WTC11 (cell line): ENCODE measurements at regions not wholly inside any gene's neighbourhood (a gene's known extent, or its start where the extent isn't known, plus 50 kb on each side); places are given as distances from the start of the nearest gene placed in this dataset.

Source experiments
- CREM ChIP-seq: sonication (generic); formaldehyde crosslinking; IDR thresholded peaks from 2 replicates; pipeline ENCODE4 v1.8.1; 2022; ENCODE audit warnings: mild to moderate bottlenecking, missing genetic modification reagents, moderate library complexity
- ESRRA ChIP-seq: sonication (generic); formaldehyde crosslinking; IDR thresholded peaks from 2 replicates; pipeline ENCODE4 v1.8.1; 2022; ENCODE audit warnings: mild to moderate bottlenecking, missing genetic modification reagents, borderline replicate concordance
- GABPB1 ChIP-seq: sonication (generic); formaldehyde crosslinking; IDR thresholded peaks from 2 replicates; pipeline ENCODE4 v1.8.1; 2023; ENCODE audit warnings: mild to moderate bottlenecking, missing genetic modification reagents
- NR3C1 ChIP-seq: sonication (generic); formaldehyde crosslinking; conservative IDR thresholded peaks from 2 replicates; pipeline ENCODE4 v1.8.1; 2023; ENCODE audit warnings: low read depth, mild to moderate bottlenecking, missing genetic modification reagents
- RELA ChIP-seq: sonication (generic); formaldehyde crosslinking; IDR thresholded peaks from 2 replicates; pipeline ENCODE4 v1.8.1; 2022; ENCODE audit warnings: missing genetic modification reagents, mild to moderate bottlenecking, borderline replicate concordance
- RORB ChIP-seq: fragments of 250-450 bp; sonication (Bioruptor Pico); IDR thresholded peaks from 2 replicates; pipeline ENCODE4 v1.9.0; 2021; ENCODE audit warnings: mild to moderate bottlenecking
- SP1 ChIP-seq: sonication (generic); formaldehyde crosslinking; conservative IDR thresholded peaks from 2 replicates; pipeline ENCODE4 v1.8.1; 2022; ENCODE audit warnings: missing genetic modification reagents
- TF ChIP-seq, protein P1 (sequence below): fragments of 200-600 bp; IDR thresholded peaks from 2 replicates; pipeline ENCODE4 v1.8.0; 2022; ENCODE audit warnings: antibody characterized with exemption
- TF ChIP-seq, protein P2 (sequence below): sonication (generic); formaldehyde crosslinking; IDR thresholded peaks from 2 replicates; pipeline ENCODE4 v1.8.0; 2022; ENCODE audit warnings: mild to moderate bottlenecking, missing genetic modification reagents
- TF ChIP-seq, protein P3 (sequence below): fragments of 250-450 bp; sonication (Bioruptor Pico); IDR thresholded peaks from 2 replicates; pipeline ENCODE4 v1.9.0; 2021; ENCODE audit warnings: mild to moderate bottlenecking
- TF ChIP-seq, protein P4 (sequence below): sonication (generic); formaldehyde crosslinking; conservative IDR thresholded peaks from 2 replicates; pipeline ENCODE4 v1.8.1; 2022; ENCODE audit warnings: mild to moderate bottlenecking, missing genetic modification reagents
- TF ChIP-seq, protein P5 (sequence below): sonication (generic); formaldehyde crosslinking; IDR thresholded peaks from 2 replicates; pipeline ENCODE4 v1.8.0; 2022; ENCODE audit warnings: mild to moderate bottlenecking, missing genetic modification reagents
- TF ChIP-seq, protein P6 (sequence below): sonication (generic); formaldehyde crosslinking; conservative IDR thresholded peaks from 2 replicates; pipeline ENCODE4 v1.8.1; 2023; ENCODE audit warnings: mild to moderate bottlenecking, low read depth, missing genetic modification reagents, moderate library complexity
- TF ChIP-seq, protein P7 (sequence below): sonication (generic); formaldehyde crosslinking; IDR thresholded peaks from 2 replicates; pipeline ENCODE4 v1.8.1; 2023; ENCODE audit warnings: mild to moderate bottlenecking, moderate library complexity, missing genetic modification reagents

DNA sequence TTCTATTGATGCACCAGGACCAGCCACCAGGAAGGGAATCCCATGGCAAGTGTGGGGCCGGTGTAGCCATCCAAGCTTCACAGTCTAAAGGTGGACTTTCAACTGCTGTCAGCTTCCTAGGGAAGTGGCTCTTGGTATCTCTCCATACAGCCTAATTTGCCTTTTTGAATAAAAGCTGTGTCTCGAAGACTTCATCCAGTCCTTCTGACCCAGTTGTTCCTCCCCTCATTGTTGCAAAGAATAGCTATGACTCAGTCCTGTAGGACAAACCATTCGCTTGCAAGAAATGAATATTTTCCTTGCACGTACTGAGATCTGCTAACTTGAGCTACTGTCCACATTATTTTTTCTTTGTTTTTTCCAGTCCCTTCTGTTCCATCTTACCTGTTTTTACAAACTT lies 145.1 kb upstream of the CTSO start:
- TF ChIP-seq RORB (CRISPR knock-in tag) (no peak), NR3C1 (no peak), RELA (CRISPR knock-in tag) (no peak), CREM (CRISPR knock-in tag) (no peak), GABPB1 (CRISPR knock-in tag) (no peak), SP1 (no peak), ESRRA (CRISPR knock-in tag) (no peak)
- TF ChIP-seq, protein P1, sequence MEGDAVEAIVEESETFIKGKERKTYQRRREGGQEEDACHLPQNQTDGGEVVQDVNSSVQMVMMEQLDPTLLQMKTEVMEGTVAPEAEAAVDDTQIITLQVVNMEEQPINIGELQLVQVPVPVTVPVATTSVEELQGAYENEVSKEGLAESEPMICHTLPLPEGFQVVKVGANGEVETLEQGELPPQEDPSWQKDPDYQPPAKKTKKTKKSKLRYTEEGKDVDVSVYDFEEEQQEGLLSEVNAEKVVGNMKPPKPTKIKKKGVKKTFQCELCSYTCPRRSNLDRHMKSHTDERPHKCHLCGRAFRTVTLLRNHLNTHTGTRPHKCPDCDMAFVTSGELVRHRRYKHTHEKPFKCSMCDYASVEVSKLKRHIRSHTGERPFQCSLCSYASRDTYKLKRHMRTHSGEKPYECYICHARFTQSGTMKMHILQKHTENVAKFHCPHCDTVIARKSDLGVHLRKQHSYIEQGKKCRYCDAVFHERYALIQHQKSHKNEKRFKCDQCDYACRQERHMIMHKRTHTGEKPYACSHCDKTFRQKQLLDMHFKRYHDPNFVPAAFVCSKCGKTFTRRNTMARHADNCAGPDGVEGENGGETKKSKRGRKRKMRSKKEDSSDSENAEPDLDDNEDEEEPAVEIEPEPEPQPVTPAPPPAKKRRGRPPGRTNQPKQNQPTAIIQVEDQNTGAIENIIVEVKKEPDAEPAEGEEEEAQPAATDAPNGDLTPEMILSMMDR, result no peak
- TF ChIP-seq, protein P2, sequence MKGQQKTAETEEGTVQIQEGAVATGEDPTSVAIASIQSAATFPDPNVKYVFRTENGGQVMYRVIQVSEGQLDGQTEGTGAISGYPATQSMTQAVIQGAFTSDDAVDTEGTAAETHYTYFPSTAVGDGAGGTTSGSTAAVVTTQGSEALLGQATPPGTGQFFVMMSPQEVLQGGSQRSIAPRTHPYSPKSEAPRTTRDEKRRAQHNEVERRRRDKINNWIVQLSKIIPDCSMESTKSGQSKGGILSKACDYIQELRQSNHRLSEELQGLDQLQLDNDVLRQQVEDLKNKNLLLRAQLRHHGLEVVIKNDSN (CRISPR knock-in tag), result no peak
- TF ChIP-seq, protein P3, sequence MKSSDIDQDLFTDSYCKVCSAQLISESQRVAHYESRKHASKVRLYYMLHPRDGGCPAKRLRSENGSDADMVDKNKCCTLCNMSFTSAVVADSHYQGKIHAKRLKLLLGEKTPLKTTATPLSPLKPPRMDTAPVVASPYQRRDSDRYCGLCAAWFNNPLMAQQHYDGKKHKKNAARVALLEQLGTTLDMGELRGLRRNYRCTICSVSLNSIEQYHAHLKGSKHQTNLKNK (CRISPR knock-in tag), result no peak
- TF ChIP-seq, protein P4, sequence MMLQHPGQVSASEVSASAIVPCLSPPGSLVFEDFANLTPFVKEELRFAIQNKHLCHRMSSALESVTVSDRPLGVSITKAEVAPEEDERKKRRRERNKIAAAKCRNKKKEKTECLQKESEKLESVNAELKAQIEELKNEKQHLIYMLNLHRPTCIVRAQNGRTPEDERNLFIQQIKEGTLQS (CRISPR knock-in tag), result no peak
- TF ChIP-seq, protein P5, sequence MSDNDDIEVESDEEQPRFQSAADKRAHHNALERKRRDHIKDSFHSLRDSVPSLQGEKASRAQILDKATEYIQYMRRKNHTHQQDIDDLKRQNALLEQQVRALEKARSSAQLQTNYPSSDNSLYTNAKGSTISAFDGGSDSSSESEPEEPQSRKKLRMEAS (CRISPR knock-in tag), result no peak
- TF ChIP-seq, protein P6, sequence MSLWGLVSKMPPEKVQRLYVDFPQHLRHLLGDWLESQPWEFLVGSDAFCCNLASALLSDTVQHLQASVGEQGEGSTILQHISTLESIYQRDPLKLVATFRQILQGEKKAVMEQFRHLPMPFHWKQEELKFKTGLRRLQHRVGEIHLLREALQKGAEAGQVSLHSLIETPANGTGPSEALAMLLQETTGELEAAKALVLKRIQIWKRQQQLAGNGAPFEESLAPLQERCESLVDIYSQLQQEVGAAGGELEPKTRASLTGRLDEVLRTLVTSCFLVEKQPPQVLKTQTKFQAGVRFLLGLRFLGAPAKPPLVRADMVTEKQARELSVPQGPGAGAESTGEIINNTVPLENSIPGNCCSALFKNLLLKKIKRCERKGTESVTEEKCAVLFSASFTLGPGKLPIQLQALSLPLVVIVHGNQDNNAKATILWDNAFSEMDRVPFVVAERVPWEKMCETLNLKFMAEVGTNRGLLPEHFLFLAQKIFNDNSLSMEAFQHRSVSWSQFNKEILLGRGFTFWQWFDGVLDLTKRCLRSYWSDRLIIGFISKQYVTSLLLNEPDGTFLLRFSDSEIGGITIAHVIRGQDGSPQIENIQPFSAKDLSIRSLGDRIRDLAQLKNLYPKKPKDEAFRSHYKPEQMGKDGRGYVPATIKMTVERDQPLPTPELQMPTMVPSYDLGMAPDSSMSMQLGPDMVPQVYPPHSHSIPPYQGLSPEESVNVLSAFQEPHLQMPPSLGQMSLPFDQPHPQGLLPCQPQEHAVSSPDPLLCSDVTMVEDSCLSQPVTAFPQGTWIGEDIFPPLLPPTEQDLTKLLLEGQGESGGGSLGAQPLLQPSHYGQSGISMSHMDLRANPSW, result no peak
- TF ChIP-seq, protein P7, sequence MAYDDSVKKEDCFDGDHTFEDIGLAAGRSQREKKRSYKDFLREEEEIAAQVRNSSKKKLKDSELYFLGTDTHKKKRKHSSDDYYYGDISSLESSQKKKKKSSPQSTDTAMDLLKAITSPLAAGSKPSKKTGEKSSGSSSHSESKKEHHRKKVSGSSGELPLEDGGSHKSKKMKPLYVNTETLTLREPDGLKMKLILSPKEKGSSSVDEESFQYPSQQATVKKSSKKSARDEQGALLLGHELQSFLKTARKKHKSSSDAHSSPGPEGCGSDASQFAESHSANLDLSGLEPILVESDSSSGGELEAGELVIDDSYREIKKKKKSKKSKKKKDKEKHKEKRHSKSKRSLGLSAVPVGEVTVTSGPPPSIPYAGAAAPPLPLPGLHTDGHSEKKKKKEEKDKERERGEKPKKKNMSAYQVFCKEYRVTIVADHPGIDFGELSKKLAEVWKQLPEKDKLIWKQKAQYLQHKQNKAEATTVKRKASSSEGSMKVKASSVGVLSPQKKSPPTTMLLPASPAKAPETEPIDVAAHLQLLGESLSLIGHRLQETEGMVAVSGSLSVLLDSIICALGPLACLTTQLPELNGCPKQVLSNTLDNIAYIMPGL, result no peak
